ENCODE measurements at regions not wholly inside any gene's neighbourhood (a gene's known extent, or its start where the extent isn't known, plus 50 kb on each side); places are given as distances from the start of the nearest gene placed in this dataset.
A peak's percentile ranks its signal among the peaks of the same experiment; 100 is the strongest.
"Not testable (repeated sequence)": the region's sequence is repeated elsewhere in the genome, so short reads cannot be mapped to it uniquely, and the experiment has no call there.

DNA sequence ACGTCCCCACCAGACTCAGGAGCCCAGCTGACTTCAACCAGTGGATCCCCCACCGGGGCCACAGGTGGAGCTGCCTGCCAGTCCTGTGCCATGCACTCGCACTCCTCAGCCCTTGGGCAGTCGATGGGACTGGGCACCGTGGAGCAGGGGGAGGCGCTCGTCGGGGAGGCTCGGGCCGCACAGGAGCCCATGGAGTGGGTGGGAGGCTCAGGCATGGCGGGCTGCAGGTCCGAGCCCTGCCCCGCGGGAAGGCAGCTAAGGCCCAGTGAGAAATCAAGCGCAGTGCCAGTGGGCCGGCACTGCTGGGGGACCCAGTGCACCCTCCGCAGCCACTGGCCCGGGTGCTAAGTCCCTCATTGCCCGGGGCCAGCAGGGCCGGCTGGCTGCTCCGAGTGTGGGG lies 52.3 kb upstream of the LRRC30 start:
- not testable (repeated sequence) for DNase-seq (ENCODE audit: low read depth)

DNA sequence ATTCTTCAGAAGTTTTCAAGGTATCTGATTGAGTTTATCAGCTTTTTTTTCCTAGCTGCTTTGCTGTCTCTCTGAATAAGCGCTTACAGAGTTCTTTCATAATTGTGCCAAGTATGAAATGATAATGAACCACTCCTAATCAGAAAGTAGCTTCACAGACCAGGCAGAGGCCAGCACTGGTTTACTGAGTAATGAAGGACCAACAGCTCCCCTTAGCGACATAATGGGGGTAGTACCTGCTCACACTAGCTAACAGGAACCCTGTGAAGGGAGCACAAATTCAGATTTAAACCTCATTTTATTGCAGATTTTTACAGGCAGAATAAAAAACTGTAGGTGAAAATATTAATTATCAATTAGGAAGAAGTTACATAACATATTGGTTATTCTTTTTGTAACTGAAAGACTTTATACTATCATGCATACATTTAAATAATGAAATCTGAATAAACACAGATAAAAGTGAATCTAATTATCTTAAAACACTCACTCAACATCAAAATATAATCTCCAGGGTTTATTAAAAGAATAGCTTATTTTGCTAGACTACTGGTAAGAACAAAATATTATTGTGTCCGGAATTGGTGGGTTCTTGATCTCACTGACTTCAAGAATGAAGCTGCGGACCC lies 53.7 kb upstream of the LRRC30 start:
- DNase-seq (ENCODE audit: low read depth), result peak; percentile 70

DNA sequence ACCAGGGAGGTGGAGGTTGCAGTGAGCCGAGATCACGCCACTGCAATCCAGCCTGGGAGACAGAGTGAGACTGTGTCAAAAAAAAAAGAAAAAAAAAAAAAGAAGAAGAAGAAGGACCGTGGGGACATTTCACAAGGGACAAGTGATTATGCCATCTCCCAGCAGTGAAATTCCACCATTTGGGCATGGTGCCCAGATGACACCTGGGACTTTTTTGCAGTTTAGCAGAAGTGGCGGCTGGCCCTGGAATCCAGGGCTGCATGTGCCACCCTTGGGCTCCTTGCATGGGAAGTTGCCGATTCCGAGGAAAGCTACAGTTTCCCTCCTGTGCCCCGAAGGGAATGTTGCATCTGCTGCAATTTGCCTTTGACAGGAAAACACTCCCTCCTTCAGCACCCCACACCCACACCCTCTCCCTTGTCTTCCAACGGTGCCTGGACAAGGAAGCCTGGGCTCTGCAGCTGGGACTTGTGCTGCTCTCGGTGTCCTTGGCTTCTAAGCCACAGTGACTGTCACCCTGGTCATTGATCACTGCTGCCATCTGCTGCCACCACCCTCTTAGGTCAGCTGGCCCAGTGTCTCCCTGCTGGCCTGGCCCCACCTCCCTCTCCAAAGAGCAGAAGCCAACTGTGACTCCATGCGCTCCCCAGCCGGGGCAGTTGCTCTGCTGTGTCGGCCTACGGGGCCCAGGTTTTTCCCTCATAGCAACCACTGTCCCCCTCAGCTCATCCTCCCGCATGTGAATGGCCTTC lies 56.4 kb upstream of the LRRC30 start:
- DNase-seq (ENCODE audit: low read depth), result no peak

DNA sequence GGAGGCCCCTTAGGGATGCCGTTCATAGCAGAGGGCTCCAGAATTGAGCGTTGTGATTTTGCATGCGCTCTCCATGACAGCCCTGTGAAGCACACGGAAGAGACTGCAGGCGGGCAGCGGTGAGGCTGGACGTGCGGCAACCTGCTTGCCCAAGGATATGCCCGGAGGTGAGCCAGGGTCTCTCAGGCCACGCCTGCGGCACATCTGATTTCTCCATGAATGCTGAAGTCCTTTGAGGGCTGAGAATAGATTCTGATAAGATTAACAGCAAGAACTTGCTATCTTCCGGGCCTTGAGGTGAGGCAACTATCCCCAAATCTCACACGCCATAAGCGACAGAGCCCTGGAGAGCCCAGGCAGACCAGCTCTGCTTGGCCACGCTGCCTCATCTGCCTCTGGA lies 55.6 kb upstream of the LAMA1 start:
- no peak for DNase-seq (ENCODE audit: low read depth)

DNA sequence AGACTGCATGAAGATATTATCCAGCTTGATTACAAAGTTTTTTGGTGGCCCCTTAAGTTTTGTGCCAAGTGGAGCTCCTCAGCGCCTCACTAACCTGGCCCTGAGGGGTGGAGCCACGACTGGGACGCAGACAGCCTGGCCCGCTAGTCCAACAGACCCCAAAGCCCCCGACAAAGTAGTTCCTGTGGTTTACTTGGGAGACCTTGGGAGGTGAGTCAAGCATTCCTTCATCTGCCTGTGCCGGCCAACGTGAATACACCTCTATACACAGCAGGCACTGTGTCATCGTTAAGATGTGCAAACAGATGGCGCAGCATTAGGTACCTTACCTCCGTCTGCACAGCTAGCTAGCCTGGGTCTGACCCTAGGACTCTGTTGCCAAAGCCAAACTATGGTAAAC lies 55.0 kb upstream of the LAMA1 start:
- no peak for DNase-seq (ENCODE audit: low read depth)

DNA sequence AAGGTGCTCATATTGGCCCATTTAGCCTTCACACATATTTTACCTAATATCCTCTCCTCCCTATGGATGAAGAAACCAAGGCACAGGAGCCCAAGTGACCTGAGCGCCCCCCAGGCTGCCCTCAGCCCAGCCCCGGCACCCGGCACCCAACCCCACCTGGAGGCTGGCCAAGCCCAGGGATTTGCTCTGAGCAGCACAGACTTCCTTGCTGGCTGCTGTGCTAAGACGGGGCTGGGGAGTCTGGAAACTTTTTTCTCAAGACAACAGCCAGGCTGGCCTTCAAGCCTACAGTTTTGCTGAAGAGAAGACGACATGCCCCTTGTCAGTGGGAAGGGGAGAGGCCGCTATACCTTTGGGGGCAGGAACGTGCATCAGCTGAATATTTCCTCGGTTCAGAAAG lies 52.7 kb upstream of the LAMA1 start:
- DNase-seq (ENCODE audit: low read depth), result no peak

DNA sequence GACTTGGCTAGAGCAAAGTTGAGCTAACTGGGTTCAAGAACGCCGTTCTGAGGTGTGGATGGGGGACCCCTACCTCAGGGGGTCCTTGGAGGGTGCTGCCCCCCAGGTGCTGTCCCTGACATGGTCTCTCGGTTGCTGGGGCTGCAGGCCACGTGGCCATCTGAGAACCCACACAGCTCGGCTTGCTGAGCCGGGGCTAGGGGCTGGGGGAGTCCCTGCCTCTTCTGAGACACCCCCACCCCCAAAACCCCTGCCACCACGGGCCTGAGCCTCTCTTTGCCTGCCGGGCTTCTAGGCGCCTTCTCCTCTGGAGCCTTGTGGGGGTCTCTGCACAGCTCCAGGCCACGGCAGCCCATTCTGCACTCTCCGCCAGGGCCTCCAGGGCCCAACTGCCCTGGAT lies 52.0 kb upstream of the LAMA1 start:
- DNase-seq (ENCODE audit: low read depth), result no peak

DNA sequence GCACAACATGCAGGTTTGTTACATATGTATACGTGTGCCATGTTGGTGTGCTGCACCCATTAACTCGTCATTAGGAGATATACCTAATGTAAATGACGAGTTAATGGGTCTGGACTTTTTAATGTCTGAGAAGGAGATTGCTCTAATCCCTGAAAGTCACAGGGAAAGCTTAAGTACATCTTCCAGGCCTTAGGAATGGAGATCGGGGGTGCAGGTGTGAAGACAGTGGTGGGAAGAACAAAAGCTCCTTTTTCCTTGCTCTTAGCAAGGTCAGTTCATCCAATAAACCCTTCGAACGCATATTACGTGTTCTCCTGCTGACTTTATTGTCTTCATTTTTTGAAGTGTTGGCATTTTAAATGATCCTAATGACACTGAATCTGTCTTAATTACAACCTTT lies 50.8 kb upstream of the LAMA1 start:
- DNase-seq (ENCODE audit: low read depth), result no peak

All from ELR (cell line).